DMS53 treated with DMSO at 0.1 percent for 48 hours (cell line): ENCODE measurements at regions not wholly inside any gene's neighbourhood (a gene's known extent, or its start where the extent isn't known, plus 50 kb on each side); places are given as distances from the start of the nearest gene placed in this dataset.

ENCODE experiments used
- DNase-seq: peaks from one replicate; lab custom pipeline; 2025; ENCODE audit not compliant: unreplicated experiment; lab: John Stamatoyannopoulos, UW

GRCh38 chr10:6305401-6306321, 102.9 kb downstream of the PFKFB3 start:
- no peak for DNase-seq

- DNase-seq = no peak
Observed at GRCh38 chr10:6306917-6307316, 104.2 kb downstream of the PFKFB3 start.

- DNase-seq = no peak
Observed at GRCh38 chr10:6309816-6310215, 107.1 kb downstream of the PFKFB3 start.

GRCh38 chr10:6310977-6311376, 108.2 kb downstream of the PFKFB3 start:
- no peak for DNase-seq

GRCh38 chr10:6311700-6312330, 109.1 kb downstream of the PFKFB3 start:
- DNase-seq = no peak

- no peak for DNase-seq
Observed at GRCh38 chr10:6312636-6313035, 109.9 kb downstream of the PFKFB3 start.

GRCh38 chr10:6313111-6313895, 110.6 kb downstream of the PFKFB3 start:
- no peak for DNase-seq

GRCh38 chr10:6314620-6315205, 112.0 kb downstream of the PFKFB3 start:
- DNase-seq = no peak

- DNase-seq = no peak
Observed at GRCh38 chr10:6319119-6319518, 116.4 kb downstream of the PFKFB3 start.

- peak; percentile 57 for DNase-seq
Observed at GRCh38 chr10:6320320-6321010, 117.7 kb downstream of the PFKFB3 start.

GRCh38 chr10:6321880-6322279, 119.1 kb downstream of the PFKFB3 start:
- DNase-seq = no peak

- no peak for DNase-seq
Observed at GRCh38 chr10:6322805-6323204, 120.1 kb downstream of the PFKFB3 start.

- no peak for DNase-seq
Observed at GRCh38 chr10:6327961-6328698, 125.4 kb downstream of the PFKFB3 start.

GRCh38 chr10:6328699-6329423, 126.1 kb downstream of the PFKFB3 start:
- DNase-seq = no peak

GRCh38 chr10:6333086-6333485, 130.4 kb downstream of the PFKFB3 start:
- no peak for DNase-seq

- DNase-seq = no peak
Observed at GRCh38 chr10:6333973-6334372, 131.2 kb downstream of the PFKFB3 start.

- DNase-seq = no peak
Observed at GRCh38 chr10:6336016-6336415, 133.3 kb downstream of the PFKFB3 start.

- DNase-seq = no peak
Observed at GRCh38 chr10:6337382-6337781, 134.7 kb downstream of the PFKFB3 start.

GRCh38 chr10:6338361-6338760, 135.6 kb downstream of the PFKFB3 start:
- DNase-seq = no peak
